Right cardiac atrium (tissue), 5 donors: ENCODE measurements at regions not wholly inside any gene's neighbourhood (a gene's known extent, or its start where the extent isn't known, plus 50 kb on each side); places are given as distances from the start of the nearest gene placed in this dataset.

Source experiments
- ATAC-seq, 2 donors: fragments of 200-7000 bp; cut with Tn5 transposase; one replicate each; pipeline versions ENCODE4 v1.8.0 to v1.9.1; 2020; ENCODE audit warnings: moderate library complexity in 2 of 2, mild to moderate bottlenecking in 1 of 2
- DNase-seq, 3 donors: peaks; one replicate each; pipeline ENCODE4 v3.0.0-alpha.2; 2020
- H3K27ac ChIP-seq: one replicate; pipeline ENCODE4 v1.5.1; 2013; ENCODE audit warnings: mild to moderate bottlenecking, low read length, control low read depth, moderate library complexity
- H3K27me3 ChIP-seq: one replicate; pipeline ENCODE4 v1.6.1; 2013; ENCODE audit not compliant: control insufficient read depth, insufficient read depth
- H3K4me1 ChIP-seq: one replicate; pipeline ENCODE4 v1.6.1; 2013; ENCODE audit warnings: low read length; ENCODE audit not compliant: control insufficient read depth, insufficient read depth
- H3K4me3 ChIP-seq: one replicate; pipeline ENCODE4 v1.5.1; 2013; ENCODE audit warnings: low read length, control low read depth
- H3K9me3 ChIP-seq: one replicate; pipeline ENCODE4 v1.6.1; 2013; ENCODE audit warnings: low read length; ENCODE audit not compliant: control insufficient read depth
- WGBS: extraction: QIAGEN DNeasy Blood & Tissue Kit; methylation state at CpG from one replicate; pipeline ENCODE4 v1.1.7; 2013; 5-methylcytosine and 5-hydroxymethylcytosine counted together
- intact Hi-C, 4 donors: fragments of 100-400 bp; cut with DNase I; formaldehyde crosslinking; loops; one replicate each; pipeline versions ENCODE4 v1.11.0 to v1.14.0; 2022 to 2023
- donor health status: healthy with polysubstance abuse.
- donor health status: DM: no; HTN: yes; CAD: no.
- donor health status: DM: no; HTN: no; CAD: no.
- donor health status: DM: no; HTN: yes; CAD: no; lungs with severe emphysema.
- donor health status: DM: yes; HTN: yes; CAD: no.

DNA sequence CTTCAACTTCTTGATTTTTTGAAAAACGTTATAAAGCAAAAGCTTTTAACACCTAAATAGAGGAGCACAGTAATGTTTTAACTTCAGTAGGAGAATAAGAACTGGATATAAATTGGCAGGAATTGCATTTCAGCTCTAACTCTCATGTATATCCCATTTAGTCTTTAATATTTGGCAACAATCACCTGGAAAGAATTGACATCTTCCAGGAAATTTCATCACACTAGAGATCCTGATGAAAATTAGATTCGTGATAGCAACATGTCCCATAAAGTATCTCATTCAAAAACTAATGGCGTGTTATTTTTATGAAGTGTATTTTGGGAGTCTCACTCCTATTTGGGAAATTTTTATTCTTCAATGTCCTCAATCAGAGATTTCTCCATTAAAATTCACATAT lies 131.1 kb upstream of the DNAJC10 start:
- no peaks in the 10 kb centered on the region for H3K4me1 ChIP-seq
- no peaks in the 10 kb centered on the region for H3K9me3 ChIP-seq
- intact Hi-C loops, result no loop called here
- WGBS, result 63% methylated on average over 3 of the region's 3 CpGs
- no peaks in the 10 kb centered on the region for H3K27me3 ChIP-seq
- no peak for DNase-seq
- H3K27ac ChIP-seq, result no peak overlapping the region
- no peak overlapping the region for H3K4me3 ChIP-seq
- no peak for ATAC-seq

GRCh38 chr2:182585430-182585829 lies 130.6 kb upstream of the DNAJC10 start:
- ATAC-seq, result no peak
- H3K27ac ChIP-seq, result no peak overlapping the region
- no peak for DNase-seq
- intact Hi-C loops, result no loop called here
- H3K9me3 ChIP-seq, result no peaks in the 10 kb centered on the region
- no peaks in the 10 kb centered on the region for H3K27me3 ChIP-seq
- H3K4me1 ChIP-seq, result no peaks in the 10 kb centered on the region
- 72% methylated on average over 2 of the region's 2 CpGs for WGBS
- no peak overlapping the region for H3K4me3 ChIP-seq

DNA sequence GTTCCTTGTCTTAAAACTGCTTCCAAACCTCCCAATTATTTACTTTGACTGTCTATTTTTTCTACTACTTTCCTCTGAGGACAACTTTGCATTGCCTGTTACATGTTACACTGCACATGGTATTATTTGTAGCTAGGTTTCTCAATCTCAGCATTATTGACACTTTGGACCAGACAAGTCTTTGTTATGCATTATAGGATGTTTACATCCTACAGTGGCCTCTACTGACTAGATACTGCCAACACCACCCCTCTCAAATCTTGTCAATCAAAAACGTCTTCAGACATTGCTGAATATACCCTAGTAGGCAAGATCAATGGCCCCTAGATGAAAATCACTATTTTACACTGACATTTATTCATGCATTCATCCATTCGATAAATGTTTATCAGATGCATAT lies 129.6 kb upstream of the DNAJC10 start:
- ATAC-seq (no peak), DNase-seq (no peak)
- Histone ChIP-seq H3K4me1 (no peaks in the 10 kb centered on the region), H3K27ac (no peak overlapping the region), H3K9me3 (no peaks in the 10 kb centered on the region), H3K4me3 (no peak overlapping the region), H3K27me3 (no peaks in the 10 kb centered on the region)
- intact Hi-C loops, result no loop called here
- WGBS, result 80% methylated on average over 2 of the region's 2 CpGs

- ATAC-seq, result no peak
- intact Hi-C loops, result no loop called here
- H3K9me3 ChIP-seq, result no peaks in the 10 kb centered on the region
Measured at GRCh38 chr2:182587831-182588230, 128.2 kb upstream of the DNAJC10 start.

GRCh38 chr2:182589121-182589520 lies 126.9 kb upstream of the DNAJC10 start:
- Histone ChIP-seq H3K9me3 (no peaks in the 10 kb centered on the region), H3K27me3 (no peaks in the 10 kb centered on the region), H3K4me1 (no peaks in the 10 kb centered on the region), H3K4me3 (no peak overlapping the region), H3K27ac (no peak overlapping the region)
- intact Hi-C loops, result no loop called here
- no peak for DNase-seq
- ATAC-seq, result no peak

More at GRCh38 chr2:182587831-182588230, 128.2 kb upstream of the DNAJC10 start:
- Histone ChIP-seq H3K27me3 (no peaks in the 10 kb centered on the region), H3K4me3 (no peak overlapping the region), H3K27ac (no peak overlapping the region), H3K4me1 (no peaks in the 10 kb centered on the region)
- no peak for DNase-seq
- 89% methylated on average over 1 of the region's 1 CpG for WGBS

- 54% methylated on average over 1 of the region's 1 CpG for WGBS
- H3K27me3 ChIP-seq, result no peaks in the 10 kb centered on the region
- no peak overlapping the region for H3K27ac ChIP-seq
- intact Hi-C loops, result no loop called here
- no peak overlapping the region for H3K4me3 ChIP-seq
- ATAC-seq, result no peak
- no peak for DNase-seq
- H3K4me1 ChIP-seq, result no peaks in the 10 kb centered on the region
- no peaks in the 10 kb centered on the region for H3K9me3 ChIP-seq
Measured at GRCh38 chr2:182591774-182592173, 124.3 kb upstream of the DNAJC10 start.

DNA sequence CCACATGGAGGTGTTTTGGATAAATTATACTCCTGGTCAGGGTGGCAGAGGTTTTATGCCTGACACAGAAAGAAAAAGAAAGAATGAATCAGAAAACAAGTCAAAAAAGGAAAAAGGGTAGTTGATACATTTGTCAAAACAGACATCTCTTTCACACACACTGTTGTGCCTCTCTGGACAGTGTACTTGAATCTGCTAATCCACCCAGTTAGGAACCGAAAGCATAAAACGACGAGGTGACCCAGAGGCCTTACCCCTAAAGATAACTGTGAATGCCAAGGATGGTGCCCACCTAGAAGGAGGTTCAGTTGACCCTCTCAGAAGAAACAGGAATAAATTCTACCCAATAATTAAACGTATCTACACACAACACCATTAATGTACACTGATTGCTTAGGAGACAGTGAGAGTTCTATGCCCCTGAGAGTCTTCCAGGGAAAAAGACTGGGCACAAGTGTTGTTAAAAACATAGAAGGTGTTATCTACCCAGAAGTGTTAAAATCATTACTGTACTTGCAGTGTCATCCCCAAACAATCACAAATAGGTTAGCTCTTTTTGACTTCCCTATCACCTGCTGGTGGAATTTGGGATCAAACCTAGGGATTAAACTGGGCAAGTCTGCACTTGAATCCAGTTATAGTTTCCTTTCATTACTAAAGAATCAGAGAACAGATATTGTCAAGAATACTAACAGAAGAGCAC lies 123.2 kb upstream of the DNAJC10 start:
- no peak overlapping the region for H3K27ac ChIP-seq
- no peak overlapping the region for H3K4me3 ChIP-seq
- DNase-seq, result no peak
- H3K4me1 ChIP-seq, result no peaks in the 10 kb centered on the region
- intact Hi-C loops, result no loop called here
- H3K9me3 ChIP-seq, result no peaks in the 10 kb centered on the region
- ATAC-seq, result no peak
- no peaks in the 10 kb centered on the region for H3K27me3 ChIP-seq
- WGBS, result 94% methylated on average over 4 of the region's 4 CpGs

GRCh38 chr2:182593394-182593975 lies 122.6 kb upstream of the DNAJC10 start:
- no peaks in the 10 kb centered on the region for H3K4me1 ChIP-seq
- H3K4me3 ChIP-seq, result no peak overlapping the region
- intact Hi-C loops, result no loop called here
- no peak for DNase-seq
- ATAC-seq, result no peak
- WGBS, result 52% methylated on average over 3 of the region's 3 CpGs
- H3K9me3 ChIP-seq, result no peaks in the 10 kb centered on the region
- H3K27me3 ChIP-seq, result no peaks in the 10 kb centered on the region
- no peak overlapping the region for H3K27ac ChIP-seq

DNA sequence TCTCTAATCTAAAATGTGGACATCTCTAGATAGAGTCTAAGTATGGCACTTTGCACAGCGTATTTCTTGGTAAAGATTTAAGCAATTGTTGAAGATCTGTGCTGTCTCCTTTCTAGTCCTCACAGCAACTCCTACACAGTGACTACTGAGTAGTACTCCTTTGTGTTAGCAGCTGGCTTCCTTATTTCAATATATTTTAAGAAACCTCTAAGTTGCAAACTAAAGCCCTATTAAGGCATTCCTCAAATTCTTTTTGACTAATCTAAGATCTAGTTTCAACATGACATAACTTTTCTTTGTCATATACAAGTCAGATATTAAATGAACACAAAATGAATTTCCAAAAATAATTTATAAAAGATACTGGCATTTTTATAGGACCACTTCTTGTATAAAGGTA lies 121.8 kb upstream of the DNAJC10 start:
- intact Hi-C loops, result no loop called here
- no peaks in the 10 kb centered on the region for H3K27me3 ChIP-seq
- ATAC-seq (no peak), DNase-seq (no peak)
- no peak overlapping the region for H3K27ac ChIP-seq
- no peaks in the 10 kb centered on the region for H3K4me1 ChIP-seq
- WGBS, result 83% methylated on average over 1 of the region's 1 CpG
- no peak overlapping the region for H3K4me3 ChIP-seq
- H3K9me3 ChIP-seq, result no peaks in the 10 kb centered on the region

- Histone ChIP-seq H3K27me3 (no peaks in the 10 kb centered on the region), H3K4me3 (no peak overlapping the region), H3K27ac (no peak overlapping the region), H3K4me1 (no peaks in the 10 kb centered on the region), H3K9me3 (no peaks in the 10 kb centered on the region)
- intact Hi-C loops, result no loop called here
- DNase-seq (no peak), ATAC-seq (no peak)
- 70% methylated on average over 2 of the region's 2 CpGs for WGBS
Measured at GRCh38 chr2:182595650-182596049, 120.4 kb upstream of the DNAJC10 start.

DNA sequence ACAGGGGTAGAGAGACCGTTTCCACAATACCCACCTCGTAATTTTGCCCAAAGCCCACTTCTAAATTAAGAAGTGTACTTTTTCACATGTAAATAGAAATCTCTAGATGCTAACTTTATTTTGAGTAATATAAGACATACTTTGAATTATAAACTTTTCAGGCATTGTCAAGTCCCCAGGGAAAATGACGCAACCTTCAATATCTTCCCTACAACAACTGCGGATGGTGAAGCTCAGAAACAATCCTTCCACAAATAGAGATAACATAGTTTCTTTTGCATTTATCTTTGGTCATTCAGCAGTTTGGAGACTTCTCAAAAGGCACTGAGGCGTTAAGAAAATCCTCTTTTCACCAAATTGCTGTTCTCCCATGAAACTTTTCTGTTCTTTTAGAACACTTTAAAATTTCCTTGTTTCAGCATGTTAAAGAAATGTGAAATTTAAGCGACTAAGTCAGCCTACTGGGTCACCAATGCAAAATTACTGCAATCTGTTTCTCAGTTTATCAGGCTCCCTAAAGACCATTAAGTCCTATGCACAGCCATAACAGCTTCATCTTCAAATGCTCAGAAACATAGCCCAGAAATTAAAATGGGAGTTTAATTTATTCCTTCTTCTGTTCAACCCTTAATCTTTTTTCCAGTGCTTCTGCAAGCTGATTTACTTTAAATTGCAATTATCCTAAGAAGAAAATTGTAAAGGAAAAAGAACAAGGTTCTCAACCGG lies 118.3 kb upstream of the DNAJC10 start:
- WGBS, result 40% methylated on average over 7 of the region's 7 CpGs
- intact Hi-C loops, result no loop called here
- ATAC-seq (peak in 1 of 2 donors; percentile 45), DNase-seq (no peak)
- no peaks in the 10 kb centered on the region for H3K4me1 ChIP-seq
- H3K9me3 ChIP-seq, result no peaks in the 10 kb centered on the region
- H3K27ac ChIP-seq, result no peak overlapping the region
- no peaks in the 10 kb centered on the region for H3K27me3 ChIP-seq
- no peak overlapping the region for H3K4me3 ChIP-seq
